SK-N-SH treated with all-trans-retinoic acid at 6 μM for 48 hours (cell line): ENCODE measurements at regions not wholly inside any gene's neighbourhood (a gene's known extent, or its start where the extent isn't known, plus 50 kb on each side); places are given as distances from the start of the nearest gene placed in this dataset.

Experiments used
- ARNTL ChIP-seq: fragments of 450-650 bp; formaldehyde crosslinking; IDR thresholded peaks from 2 replicates; pipeline ENCODE4 v1.5.0; 2020; ENCODE audit warnings: low read depth, mild to moderate bottlenecking, moderate library complexity, borderline replicate concordance
- CREB5 ChIP-seq: fragments of 250-450 bp; sonication (Bioruptor Pico); IDR thresholded peaks from 2 replicates; pipeline ENCODE4 v1.5.1; 2020; ENCODE audit warnings: low read depth, mild to moderate bottlenecking, moderate library complexity
- CSDC2 ChIP-seq: fragments of 250-450 bp; sonication (Bioruptor Pico); IDR thresholded peaks from 2 replicates; pipeline ENCODE4 v1.5.0; 2020; ENCODE audit warnings: mild to moderate bottlenecking, moderate library complexity
- CSRNP3 ChIP-seq: fragments of 250-450 bp; sonication (Bioruptor Pico); IDR thresholded peaks from 2 replicates; pipeline ENCODE4 v1.5.1; 2021; ENCODE audit warnings: mild to moderate bottlenecking, moderate library complexity
- ISL1 ChIP-seq: fragments of 250-450 bp; sonication (Bioruptor Pico); IDR thresholded peaks from 2 replicates; pipeline ENCODE4 v2.1.2; 2022; ENCODE audit warnings: mild to moderate bottlenecking, moderate library complexity
- PATZ1 ChIP-seq: fragments of 250-450 bp; sonication (Bioruptor Pico); IDR thresholded peaks from 2 replicates; pipeline ENCODE4 v1.8.0; 2020; ENCODE audit warnings: mild to moderate bottlenecking, moderate library complexity, borderline replicate concordance
- POU6F1 ChIP-seq: fragments of 250-450 bp; sonication (Bioruptor Pico); IDR thresholded peaks from 2 replicates; pipeline ENCODE4 v1.8.0; 2021; ENCODE audit warnings: low read depth, mild to moderate bottlenecking, moderate library complexity, borderline replicate concordance
- SNAI2 ChIP-seq: fragments of 250-450 bp; sonication (Bioruptor Pico); IDR thresholded peaks from 2 replicates; pipeline ENCODE4 v1.5.0; 2020; ENCODE audit warnings: mild to moderate bottlenecking, moderate library complexity
- TCF4 ChIP-seq: fragments of 250-450 bp; sonication (Bioruptor Pico); IDR thresholded peaks from 2 replicates; pipeline ENCODE4 v1.8.0; 2021; ENCODE audit warnings: mild to moderate bottlenecking, moderate library complexity, borderline replicate concordance
- TSHZ2 ChIP-seq: fragments of 250-450 bp; sonication (Bioruptor Pico); IDR thresholded peaks from 2 replicates; pipeline ENCODE4 v1.5.0; 2020; ENCODE audit warnings: mild to moderate bottlenecking, moderate library complexity
- ZC3H10 ChIP-seq: fragments of 250-450 bp; sonication (Bioruptor Pico); IDR thresholded peaks from 2 replicates; pipeline ENCODE4 v1.5.1; 2021; ENCODE audit warnings: mild to moderate bottlenecking, moderate library complexity
- ZFP3 ChIP-seq: fragments of 250-450 bp; sonication (Bioruptor Pico); IDR thresholded peaks from 2 replicates; pipeline ENCODE4 v1.5.0; 2020; ENCODE audit warnings: mild to moderate bottlenecking, moderate library complexity
- ZFP30 ChIP-seq: fragments of 450-650 bp; formaldehyde crosslinking; IDR thresholded peaks from 2 replicates; pipeline ENCODE4 v1.5.0; 2022; ENCODE audit warnings: mild to moderate bottlenecking, moderate library complexity
- ZNF70 ChIP-seq: fragments of 450-650 bp; formaldehyde crosslinking; IDR thresholded peaks from 2 replicates; pipeline ENCODE4 v1.5.0; 2020; ENCODE audit warnings: mild to moderate bottlenecking, moderate library complexity

GRCh38 chr4:116829187-116829586 is 256.2 kb downstream of the TRAM1L1 start:
- TF ChIP-seq ZFP30 (CRISPR knock-in tag) (no peak), ARNTL (CRISPR knock-in tag) (no peak), CREB5 (CRISPR knock-in tag) (no peak), TSHZ2 (no peak), POU6F1 (CRISPR knock-in tag) (no peak), SNAI2 (CRISPR knock-in tag) (no peak), PATZ1 (CRISPR knock-in tag) (no peak), ZNF70 (CRISPR knock-in tag) (no peak), TCF4 (no peak), CSRNP3 (CRISPR knock-in tag) (no peak), ZC3H10 (no peak), CSDC2 (CRISPR knock-in tag) (no peak), ZFP3 (CRISPR knock-in tag) (no peak), ISL1 (CRISPR knock-in tag) (no peak)
